Amniotic stem cell (primary cell): ENCODE measurements at regions not wholly inside any gene's neighbourhood (a gene's known extent, or its start where the extent isn't known, plus 50 kb on each side); places are given as distances from the start of the nearest gene placed in this dataset.
A peak's percentile ranks its signal among the peaks of the same experiment; 100 is the strongest.
"Not testable (repeated sequence)": the region's sequence is repeated elsewhere in the genome, so short reads cannot be mapped to it uniquely, and the experiment has no call there.

ENCODE experiments used
- DNase-seq: peaks from one replicate; lab custom pipeline; 2025; lab: John Stamatoyannopoulos, UW

DNA sequence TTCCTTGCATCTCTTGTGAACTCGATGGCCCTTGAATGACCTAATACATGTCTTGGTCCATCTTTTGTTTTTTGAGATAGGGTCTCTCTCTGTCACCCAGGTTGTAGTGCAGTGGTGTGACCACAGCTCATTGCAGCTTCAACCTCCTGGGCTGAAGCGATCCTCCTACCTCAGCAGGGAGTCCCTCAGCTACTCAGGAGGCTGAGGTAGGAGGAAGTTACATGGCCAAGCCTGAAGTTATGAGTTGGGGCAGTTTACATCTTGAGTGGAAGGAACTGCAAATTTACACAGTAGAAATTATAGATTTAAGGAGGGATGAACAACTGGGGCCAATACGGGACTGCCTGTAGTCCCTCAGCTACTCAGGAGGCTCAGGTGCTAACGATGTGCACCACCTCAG lies 97.2 kb upstream of the METTL14 start:
- DNase-seq = no peak

DNA sequence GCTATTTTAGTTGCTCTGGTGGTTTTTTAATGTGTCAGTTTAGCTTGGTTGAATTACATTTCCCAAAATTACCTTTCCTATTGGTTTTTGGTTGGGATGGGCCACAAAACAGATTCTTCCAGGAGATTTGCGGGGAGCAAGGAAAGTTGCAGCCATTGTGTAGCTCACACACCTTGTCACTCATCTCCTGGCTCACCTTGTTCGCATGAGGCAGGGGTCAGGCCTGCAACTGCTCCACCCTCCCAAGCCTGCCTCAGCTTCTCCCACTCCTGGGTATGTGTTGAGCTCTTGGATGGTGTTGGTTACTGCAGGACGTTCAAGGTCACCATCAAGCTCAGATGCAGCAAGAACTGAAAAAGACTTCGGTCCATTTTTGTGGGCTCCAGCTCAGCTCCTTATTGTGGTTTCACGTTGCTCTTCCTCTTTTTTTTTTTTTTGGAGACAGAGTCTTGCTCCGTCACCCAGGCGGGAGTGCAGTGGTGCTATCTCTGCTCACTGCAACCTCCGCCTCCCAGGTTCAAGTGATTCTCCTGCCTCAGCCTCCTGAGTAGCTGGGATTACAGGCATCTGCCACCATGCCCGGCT lies 95.6 kb upstream of the METTL14 start:
- DNase-seq = no peak

DNA sequence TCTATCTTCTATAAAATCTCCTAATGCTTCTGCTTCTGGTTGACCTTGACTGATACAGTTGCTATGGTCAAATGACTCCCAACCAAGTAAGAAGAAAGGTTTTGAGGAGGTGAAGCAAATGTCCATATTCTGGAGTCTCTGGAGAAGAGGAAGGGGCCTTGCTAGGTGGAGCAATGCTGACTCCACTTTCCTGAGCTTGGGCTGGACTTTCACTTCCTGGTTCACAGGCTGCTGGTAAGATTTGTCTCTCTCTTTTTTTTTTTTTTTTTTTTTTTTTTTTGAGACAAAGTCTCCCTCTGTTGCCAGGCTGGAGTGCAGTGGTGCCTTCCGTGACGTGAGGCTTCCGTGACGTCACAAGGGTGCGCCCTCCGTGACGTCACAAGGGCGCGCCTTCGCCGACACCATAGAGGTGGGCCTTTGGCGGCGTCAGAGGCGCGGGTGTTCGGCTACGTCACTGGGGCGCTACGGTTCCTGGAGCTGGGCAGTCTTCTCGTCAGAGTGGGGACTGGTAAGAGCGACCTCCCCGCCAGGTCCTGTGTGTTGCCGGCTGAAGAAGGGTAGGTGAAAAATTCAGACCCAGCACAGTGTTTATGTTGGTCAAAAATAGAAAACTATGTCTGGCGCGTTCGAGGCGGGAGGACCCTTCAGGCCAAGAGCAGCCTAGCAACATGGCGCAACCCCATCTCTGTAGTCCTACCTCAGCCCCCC lies 93.7 kb upstream of the METTL14 start:
- peak; percentile 76 for DNase-seq

DNA sequence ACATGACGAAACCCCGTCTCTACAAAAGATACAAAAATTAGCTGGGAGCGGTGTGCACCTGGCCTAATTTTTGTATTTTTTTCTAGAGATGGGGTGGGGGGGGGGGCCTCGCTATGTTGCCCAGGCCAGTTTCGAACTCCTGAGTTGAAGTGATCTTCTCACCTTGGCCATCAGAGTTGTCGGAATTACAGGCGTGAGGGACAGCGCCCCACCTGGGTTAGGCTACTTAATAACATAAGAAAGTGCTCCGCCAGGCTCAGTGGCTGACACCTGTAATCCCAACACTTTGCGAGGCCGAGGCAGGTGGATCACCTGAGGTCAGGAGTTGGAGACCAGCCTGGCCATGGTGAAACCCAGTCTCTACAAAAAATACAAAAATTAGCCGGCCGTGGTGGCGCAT lies 92.9 kb upstream of the METTL14 start:
- not testable (repeated sequence) for DNase-seq

DNA sequence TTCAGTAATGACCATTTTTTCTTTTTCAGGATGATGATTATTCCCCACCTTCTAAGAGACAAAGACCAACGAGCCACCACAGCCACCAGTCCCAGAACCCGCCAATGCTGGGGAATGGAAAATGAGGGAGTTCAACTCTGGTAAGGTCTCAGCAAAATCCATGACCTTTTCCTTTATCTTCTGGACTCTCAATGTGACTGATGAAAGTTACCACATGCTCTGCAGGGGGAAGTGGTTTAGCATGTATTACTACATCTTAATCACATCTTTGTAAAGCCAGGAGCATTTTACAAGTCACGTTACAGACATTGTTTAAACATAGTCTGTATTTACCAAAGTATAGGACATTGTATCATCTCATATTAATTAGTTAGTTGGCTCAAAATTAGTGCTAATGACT lies 89.3 kb upstream of the METTL14 start:
- DNase-seq = not testable (repeated sequence)

DNA sequence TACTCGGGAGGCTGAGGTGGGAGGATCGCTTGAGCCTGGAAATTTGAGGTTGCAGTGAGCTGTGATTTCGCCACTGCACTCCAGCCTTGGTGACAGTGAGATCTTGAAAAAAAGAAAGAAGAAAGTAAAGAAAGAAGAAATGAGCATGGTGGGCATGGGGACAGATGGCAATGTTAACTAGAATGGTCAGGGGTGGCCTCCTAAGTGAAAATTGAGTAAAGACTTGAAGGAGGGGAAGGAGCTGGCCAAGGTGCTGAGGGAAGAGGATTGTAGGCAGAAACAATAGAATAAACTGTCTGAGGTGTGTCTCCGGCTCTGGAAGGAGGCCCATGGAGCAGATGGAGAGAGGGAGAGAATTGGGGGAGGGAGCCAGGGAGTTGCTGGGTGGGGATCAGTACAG lies 60.1 kb upstream of the METTL14 start:
- not testable (repeated sequence) for DNase-seq

DNA sequence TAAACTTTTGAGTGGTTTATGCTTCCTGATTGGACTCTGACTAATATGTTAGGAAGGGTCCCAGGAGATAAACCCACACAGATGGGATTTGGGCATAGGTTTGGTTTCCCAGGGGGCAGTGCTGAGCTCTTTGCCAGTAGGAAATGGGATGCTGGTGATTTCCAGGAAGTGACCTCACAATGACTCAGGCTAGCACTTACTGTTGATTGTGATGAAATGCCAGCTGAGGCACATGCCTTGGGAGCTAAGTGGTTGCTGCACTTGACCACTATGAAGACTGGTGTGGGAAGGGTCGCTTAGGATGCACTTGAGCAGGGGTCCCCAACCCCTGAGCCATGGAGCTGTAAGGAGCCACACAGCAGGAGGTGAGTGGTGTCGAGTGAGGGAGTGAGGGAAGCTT lies 55.5 kb upstream of the METTL14 start:
- not testable (repeated sequence) for DNase-seq

DNA sequence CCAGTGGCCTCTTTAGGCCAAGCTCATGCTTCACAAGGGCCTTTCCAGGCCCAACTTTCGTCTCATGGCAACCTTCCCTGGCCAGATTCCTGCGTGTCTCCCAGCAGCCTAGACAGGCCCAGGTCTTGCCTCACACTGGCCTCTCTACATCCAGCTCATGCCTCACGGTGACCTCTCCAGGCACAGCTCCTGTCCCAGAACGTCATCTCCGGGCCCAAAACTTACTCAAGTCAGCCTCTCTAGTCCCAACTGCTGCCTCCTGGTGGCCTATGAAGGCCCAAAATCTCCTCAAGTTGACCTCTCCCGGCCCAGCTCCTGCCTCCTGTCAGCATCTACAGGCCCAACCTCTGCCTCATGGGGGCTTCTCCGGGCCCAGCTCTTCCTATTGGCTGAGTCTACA lies 54.3 kb upstream of the METTL14 start:
- DNase-seq = not testable (repeated sequence)

DNA sequence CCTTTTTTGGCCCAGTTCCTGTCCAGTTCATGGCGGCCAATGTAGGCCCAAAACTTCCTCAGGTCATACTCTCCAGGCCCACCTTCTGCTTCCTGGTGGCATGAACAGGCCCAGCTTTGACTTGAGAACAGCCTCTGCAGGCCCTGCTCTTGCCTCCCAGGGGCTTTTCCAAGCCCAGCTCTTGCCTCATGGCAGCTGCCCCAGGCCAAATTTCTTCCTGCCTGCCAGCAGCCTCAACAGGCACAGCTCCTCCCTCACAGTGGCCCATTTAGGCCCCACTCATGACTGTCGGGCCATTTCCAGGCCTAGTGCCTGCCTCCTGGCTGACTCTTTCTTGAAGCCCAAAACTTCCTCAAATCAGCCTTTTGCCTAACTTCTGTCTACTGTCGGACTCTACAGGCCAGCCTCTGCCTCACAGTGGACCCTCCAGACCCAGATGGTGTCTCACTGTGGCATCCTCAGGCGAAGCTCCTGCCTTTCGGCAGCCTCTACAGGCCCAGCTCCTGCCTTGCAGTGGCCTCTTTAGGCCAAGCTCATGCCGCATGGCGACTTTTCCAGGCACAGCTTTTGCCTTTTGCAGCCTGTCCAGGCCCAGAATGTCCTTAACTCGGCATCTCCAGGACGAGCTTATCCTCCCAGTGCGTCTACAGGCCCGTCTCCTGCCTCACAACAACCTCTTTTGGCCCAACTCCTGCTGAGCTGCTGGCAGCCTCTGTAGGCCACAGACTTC lies 53.7 kb upstream of the METTL14 start:
- DNase-seq = not testable (repeated sequence)

DNA sequence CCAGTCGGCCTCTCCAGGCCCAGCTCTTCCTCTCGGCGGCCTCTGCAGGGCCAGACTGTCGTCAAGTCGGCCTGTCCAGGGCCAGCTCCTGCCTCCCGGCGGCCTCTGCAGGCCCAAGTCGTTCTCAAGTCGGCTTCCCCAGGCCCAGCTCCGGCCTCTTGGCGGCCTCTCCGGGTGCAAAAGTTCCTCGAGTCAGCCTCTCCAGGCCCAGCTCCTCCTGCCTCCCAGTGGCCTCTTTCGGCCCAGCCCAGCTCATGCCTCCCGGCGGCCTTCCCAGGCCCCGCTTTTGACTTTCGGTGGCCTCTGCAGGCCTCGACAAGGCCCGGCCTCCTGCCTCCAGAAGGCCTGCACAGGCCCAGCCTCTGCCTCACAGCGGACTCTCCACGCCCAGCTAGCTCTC lies 51.7 kb upstream of the METTL14 start:
- DNase-seq = not testable (repeated sequence)

DNA sequence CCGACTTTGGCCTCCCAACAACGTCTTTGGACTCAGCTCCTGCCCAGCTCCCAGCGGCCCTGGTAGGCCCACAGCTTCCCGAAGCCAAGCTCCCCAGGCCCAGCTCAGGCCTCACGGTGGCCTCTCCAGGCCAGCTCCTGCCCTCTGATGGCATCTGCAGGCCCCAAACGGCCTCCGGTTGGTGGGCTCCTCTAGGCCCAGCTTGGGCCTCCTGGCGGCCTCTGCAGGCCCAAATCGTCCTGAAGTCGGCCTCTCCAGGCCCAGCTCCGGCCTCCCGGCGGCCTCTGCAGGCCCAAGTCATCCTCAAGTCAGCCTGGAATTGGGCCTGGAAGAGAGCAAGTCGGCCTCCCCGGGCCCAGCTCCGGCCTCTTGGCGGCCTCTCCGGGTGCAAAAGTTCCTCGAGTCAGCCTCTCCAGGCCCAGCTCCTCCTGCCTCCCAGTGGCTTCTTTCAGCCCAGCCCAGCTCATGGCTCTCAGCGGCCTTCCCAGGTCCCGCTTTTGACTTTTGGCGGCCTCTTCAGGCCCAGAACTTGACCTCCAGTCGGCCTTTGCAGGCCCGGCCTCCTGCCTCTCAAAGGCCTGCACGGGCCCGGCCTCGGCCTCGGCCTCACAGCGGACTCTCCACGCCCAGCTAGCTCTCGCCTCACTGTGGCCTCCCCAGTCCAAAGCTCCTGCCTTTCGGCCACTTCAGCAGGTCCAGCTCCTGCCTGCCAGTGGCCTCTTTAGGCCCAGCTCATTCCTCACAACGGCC lies 50.9 kb upstream of the METTL14 start:
- not testable (repeated sequence) for DNase-seq
